NK-92 treated with Interleukin-12 subunit alpha and Interleukin-12 subunit beta, amount 100 ng/mL, for 24 hours (cell line): ENCODE measurements at regions not wholly inside any gene's neighbourhood (a gene's known extent, or its start where the extent isn't known, plus 50 kb on each side); places are given as distances from the start of the nearest gene placed in this dataset.
"Not testable (repeated sequence)": the region's sequence is repeated elsewhere in the genome, so short reads cannot be mapped to it uniquely, and the experiment has no call there.

Experiments
- DNase-seq: peaks from one replicate; lab custom pipeline; 2025; lab: John Stamatoyannopoulos, UW

DNA sequence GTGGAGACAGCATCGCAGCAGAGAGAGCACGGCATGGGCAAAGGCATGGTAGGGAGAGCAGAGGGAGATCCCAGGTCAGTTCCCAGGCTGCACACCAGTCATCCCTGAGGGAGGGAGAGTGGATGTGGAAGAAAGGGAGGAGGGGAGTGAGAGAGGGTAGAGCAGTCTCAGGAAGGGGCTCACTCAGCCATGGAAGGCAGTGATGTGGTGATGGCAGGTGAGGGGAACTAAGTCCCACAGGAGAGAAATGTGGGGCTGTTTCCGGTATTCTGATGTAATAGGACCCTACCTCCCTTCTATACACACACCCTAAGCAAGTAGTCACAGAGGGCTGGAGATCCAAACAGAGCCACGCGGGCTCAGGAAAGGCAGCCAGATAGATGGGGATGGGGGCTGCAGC, 500.3 kb upstream of the CDH11 start:
- no peak for DNase-seq

GRCh38 chr16:65621640-65622039, 499.8 kb upstream of the CDH11 start:
- no peak for DNase-seq

GRCh38 chr16:65619606-65620005, 497.7 kb upstream of the CDH11 start:
- DNase-seq, result no peak

DNA sequence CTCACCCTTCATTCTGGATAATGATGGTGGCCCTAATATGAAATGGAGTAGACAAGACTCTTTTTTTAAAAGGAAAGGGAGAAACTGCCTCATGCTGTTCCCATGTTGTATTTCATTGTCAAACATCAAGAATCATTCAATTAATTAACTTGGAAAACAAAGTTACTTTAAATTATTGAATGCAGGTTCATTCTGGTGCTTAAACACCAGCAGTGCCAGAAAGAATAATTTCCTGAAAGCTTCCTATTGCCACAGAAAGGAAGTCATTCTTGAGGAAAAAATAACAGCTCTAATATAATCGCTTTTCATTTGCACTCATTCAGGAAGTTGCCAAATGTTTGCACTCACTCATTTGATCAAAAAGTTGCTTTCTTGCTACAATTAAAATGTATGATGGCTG, 497.1 kb upstream of the CDH11 start:
- no peak for DNase-seq

DNA sequence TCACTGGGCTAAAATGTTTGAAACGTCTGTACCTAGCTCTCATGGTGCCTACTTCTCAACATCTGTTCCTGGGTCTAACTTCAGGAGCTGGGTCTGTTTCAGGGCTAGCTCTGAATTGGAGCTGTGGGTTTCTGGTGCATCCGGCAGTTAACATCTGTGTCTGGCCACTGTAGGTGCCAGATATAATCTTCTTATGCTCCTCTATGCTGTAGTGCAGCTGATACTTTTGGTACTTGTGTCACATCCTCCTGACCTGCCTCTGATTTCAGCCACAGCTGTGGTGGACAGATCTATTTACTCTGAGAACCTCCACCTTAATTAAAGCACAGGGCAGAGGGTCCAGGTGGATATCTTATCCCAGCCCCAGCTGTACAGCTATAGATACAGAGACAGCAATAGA, 496.5 kb upstream of the CDH11 start:
- no peak for DNase-seq

DNA sequence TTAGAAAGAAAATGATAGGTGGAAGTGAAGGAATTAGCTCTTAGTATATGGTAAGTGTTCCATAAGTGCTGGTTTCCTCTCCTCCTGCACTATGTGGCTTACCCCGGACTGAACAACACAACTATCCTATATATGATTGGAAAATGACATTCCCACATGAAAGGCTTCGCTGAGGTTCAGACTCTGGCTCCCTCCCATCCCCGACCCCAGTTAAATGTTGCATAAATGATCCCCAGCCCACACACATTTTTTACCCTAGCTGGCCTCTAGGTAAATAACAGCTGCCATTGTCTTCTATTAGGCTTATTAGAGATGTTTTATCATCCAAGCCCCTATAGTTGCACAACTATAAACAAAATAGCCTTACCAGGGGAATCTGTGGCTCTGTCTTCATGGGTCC, 495.6 kb upstream of the CDH11 start:
- DNase-seq, result no peak

GRCh38 chr16:65608455-65608854, 486.6 kb upstream of the CDH11 start:
- no peak for DNase-seq

GRCh38 chr16:65604771-65605170, 482.9 kb upstream of the CDH11 start:
- no peak for DNase-seq

- no peak for DNase-seq
Measured at GRCh38 chr16:65601781-65602180, 479.9 kb upstream of the CDH11 start.

- DNase-seq, result no peak
Measured at GRCh38 chr16:65600629-65601028, 478.8 kb upstream of the CDH11 start.

- DNase-seq, result no peak
Measured at GRCh38 chr16:65600046-65600445, 478.2 kb upstream of the CDH11 start.

- DNase-seq, result no peak
Measured at GRCh38 chr16:65598621-65599020, 476.8 kb upstream of the CDH11 start.

- DNase-seq, result no peak
Measured at GRCh38 chr16:65583498-65583897, 461.6 kb upstream of the CDH11 start.

GRCh38 chr16:65579050-65579449, 457.2 kb upstream of the CDH11 start:
- DNase-seq, result no peak

DNA sequence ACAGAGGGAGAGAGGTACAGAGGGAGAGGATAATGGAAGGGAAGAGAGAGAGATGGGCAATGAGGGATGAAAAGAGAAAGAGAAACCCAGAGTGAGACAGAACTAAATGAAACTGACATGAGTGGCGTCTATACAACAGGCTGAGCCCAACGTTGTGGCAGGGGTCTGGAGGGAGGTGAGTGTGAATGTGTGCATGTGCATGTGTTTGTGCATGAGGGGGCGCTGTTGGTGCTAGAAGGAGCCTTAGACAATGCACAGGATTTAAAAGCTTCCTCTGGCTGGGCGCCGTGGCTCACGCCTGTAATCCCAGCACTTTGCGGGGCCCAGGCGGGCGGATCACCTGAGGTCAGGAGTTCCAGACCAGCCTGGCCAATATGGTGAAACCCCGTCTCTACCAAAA, 454.8 kb upstream of the CDH11 start:
- no peak for DNase-seq

DNA sequence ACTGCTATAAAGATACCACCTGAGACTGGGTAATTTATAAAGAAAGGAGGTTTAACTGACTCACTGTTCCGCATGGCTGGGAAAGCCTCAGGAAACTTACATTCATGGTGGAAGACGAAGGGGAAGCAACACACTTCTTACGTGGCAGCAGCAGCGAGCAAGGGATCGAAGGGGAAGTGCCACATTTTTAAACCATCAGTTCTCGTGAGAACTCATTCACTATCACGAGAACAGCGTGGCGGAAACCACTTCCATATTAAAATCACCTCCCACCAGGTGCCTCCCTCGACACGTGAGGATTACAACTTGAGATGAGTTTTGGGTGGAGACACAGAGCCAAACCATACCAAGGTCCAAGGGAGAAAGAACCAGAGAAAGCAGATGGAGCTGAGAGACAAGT, 454.3 kb upstream of the CDH11 start:
- no peak for DNase-seq

- no peak for DNase-seq
Measured at GRCh38 chr16:65574326-65574966, 452.6 kb upstream of the CDH11 start.

DNA sequence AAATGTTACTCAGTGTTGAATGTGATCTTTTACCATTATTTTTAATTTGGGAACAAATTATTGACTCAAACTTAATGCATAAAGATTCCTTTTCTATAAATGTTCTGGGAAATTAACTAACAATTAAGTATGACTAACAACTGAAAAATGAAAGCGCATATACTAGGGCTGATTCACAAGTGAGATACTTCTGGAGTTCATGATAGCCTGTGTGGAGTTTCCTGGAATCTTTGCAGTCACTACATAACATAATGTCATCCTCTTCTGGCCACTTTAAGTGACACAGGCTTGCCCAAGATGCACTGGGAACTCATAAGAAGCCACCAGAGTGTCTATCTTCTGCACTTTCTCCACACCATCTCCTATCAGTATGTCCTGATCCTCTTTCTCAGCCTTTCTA, 450.3 kb upstream of the CDH11 start:
- no peak for DNase-seq

GRCh38 chr16:65570261-65570660, 448.4 kb upstream of the CDH11 start:
- DNase-seq, result no peak

DNA sequence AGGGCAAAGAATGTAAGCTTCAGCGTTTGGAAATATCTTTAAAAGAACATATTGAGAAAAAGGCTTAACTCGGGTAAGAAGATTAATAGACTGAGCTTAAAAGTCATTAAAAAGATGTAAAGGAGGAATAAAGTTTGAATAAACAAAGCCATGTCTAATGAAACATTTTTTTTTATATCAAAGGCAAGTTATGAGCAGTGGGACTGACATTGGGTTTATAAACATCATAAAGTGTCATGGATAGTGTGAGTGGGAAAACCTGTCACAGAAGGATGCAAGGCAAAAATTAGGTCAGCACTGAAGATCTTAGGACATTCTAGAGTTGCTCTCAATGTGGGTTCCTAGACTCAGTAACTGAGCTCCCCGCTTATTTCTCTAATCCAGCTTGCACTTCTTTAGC, 438.0 kb upstream of the CDH11 start:
- no peak for DNase-seq

DNA sequence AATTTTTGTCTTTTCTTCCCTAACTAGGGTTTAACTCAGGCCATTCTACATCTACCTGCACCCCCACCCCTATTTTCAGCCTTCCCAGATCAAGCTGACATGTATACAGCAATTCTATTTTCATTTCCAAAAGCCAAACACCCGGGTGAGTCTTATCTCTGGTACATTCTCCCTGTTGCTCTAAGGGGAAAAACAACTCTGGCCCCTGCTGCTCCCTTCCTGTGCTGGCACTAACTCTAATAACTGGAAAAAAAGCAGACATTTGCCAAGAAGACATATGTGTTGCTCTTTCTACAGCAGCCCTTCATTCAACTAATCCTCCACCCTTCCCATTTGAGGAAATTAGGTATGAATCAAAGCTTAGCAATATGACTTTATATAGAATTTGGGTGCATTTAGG, 427.8 kb upstream of the CDH11 start:
- DNase-seq, result not testable (repeated sequence)

DNA sequence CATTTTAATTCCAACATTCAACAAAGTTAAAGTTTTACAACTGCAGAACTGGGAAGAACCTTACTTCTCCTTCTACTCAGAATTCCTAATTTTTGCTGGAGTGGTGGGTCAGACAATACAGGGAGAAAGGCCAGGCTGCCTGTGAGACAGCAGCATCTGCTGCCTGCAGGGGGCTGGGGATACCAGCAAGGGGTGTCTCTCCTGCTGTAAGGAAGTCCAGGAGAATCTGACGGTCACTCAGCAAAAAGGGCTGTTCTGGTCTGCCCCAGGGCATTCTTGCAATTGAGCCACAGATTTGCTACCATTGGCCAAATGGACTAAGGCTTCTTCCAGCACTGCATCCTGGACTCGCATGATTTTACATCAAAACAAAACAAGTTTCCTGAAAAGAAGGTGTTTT, 426.6 kb upstream of the CDH11 start:
- DNase-seq, result no peak

DNA sequence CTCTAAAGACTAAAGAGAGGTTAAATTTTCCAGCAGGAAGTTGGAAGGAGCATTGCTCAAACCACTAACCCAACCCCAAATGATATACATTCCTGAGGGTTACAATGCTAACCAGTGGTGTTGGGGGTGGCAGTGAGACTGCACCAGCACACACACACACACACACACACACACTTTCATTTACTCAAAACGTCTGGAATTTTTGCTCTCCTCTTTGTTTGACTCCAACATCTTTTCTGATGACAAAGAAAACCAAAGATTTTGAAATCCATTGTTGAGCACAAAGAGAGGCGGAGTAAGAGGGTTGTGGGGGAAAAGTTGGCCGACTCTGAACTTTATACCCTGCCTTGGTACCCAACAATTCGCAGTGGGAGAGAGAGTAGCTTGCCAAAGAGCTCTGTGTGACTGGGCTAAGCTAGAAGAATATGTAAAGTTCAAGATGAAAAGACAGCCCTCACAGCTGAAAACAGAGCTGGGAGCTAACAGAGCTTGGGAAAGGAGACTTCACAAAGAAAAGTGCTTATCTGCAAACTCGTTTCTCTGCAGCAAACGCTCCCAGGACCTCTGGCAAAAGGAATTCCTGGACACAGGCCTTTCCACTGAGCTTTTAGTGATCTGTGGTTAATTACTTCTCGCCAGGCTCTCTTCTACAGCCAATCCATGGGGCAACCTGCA, 426.0 kb upstream of the CDH11 start:
- no peak for DNase-seq

- no peak for DNase-seq
Measured at GRCh38 chr16:65546353-65546791, 424.5 kb upstream of the CDH11 start.
